ENCODE measurements at regions not wholly inside any gene's neighbourhood (a gene's known extent, or its start where the extent isn't known, plus 50 kb on each side); places are given as distances from the start of the nearest gene placed in this dataset.

GRCh38 chr20:11235058-11235457 lies 561.3 kb upstream of the JAG1 start:
- no peak overlapping the region for H3K4me3 ChIP-seq (ENCODE audit: low read depth, poor library complexity, severe bottlenecking)
- intact Hi-C loops (cut with DNase I; ENCODE audit: low total_unique reads), result no loop called here
- no peak for TF ChIP-seq POLR2A (IDR thresholded peaks at IDR 0.05)
- no peak for TF ChIP-seq CTCF (IDR thresholded peaks at IDR 0.05)
- WGBS, 2 donors, result 66 to 79% methylated on average over 3 of the region's 3 CpGs
- no peak for DNase-seq (ENCODE audit: low spot score in 2 of 2)

GRCh38 chr20:11242320-11242719 lies 568.5 kb upstream of the JAG1 start:
- no peak for DNase-seq (ENCODE audit: low spot score in 2 of 2)
- no peak for TF ChIP-seq CTCF (IDR thresholded peaks at IDR 0.05)
- no peak for TF ChIP-seq POLR2A (IDR thresholded peaks at IDR 0.05)
- H3K4me3 ChIP-seq (ENCODE audit: low read depth, poor library complexity, severe bottlenecking), result no peak overlapping the region
- intact Hi-C loops (cut with DNase I; ENCODE audit: low total_unique reads), result no loop called here
- WGBS, 2 donors, result 97% methylated on average over 2 of the region's 2 CpGs

- no peak for TF ChIP-seq CTCF (IDR thresholded peaks at IDR 0.05)
- TF ChIP-seq POLR2A (IDR thresholded peaks at IDR 0.05), result no peak
- H3K4me3 ChIP-seq (ENCODE audit: low read depth, poor library complexity, severe bottlenecking), result no peak overlapping the region
- intact Hi-C loops (cut with DNase I; ENCODE audit: low total_unique reads), result no loop called here
- no peak for DNase-seq (ENCODE audit: low spot score in 2 of 2)
Observed at GRCh38 chr20:11245431-11245830, 571.6 kb upstream of the JAG1 start.

- no peak for DNase-seq (ENCODE audit: low spot score in 2 of 2)
- H3K4me3 ChIP-seq (ENCODE audit: low read depth, poor library complexity, severe bottlenecking), result no peak overlapping the region
- TF ChIP-seq POLR2A (IDR thresholded peaks at IDR 0.05) (no peak), CTCF (IDR thresholded peaks at IDR 0.05) (no peak)
- intact Hi-C loops (cut with DNase I; ENCODE audit: low total_unique reads), result no loop called here
- WGBS, 2 donors, result 78 to 81% methylated on average over 5 of the region's 5 CpGs
Observed at GRCh38 chr20:11246251-11246775, 572.5 kb upstream of the JAG1 start.

- H3K4me3 ChIP-seq (ENCODE audit: low read depth, poor library complexity, severe bottlenecking), result no peak overlapping the region
- intact Hi-C loops (cut with DNase I; ENCODE audit: low total_unique reads), result no loop called here
- WGBS, 2 donors, result 85 to 90% methylated on average over 11 of the region's 11 CpGs
- DNase-seq (ENCODE audit: low spot score in 2 of 2), result no peak
- no peak for TF ChIP-seq CTCF (IDR thresholded peaks at IDR 0.05)
- TF ChIP-seq POLR2A (IDR thresholded peaks at IDR 0.05), result no peak
Observed at GRCh38 chr20:11247046-11248010, 573.5 kb upstream of the JAG1 start.

All from lower leg skin (tissue), 4 donors.